GDM1 (cell line): ENCODE measurements at regions not wholly inside any gene's neighbourhood (a gene's known extent, or its start where the extent isn't known, plus 50 kb on each side); places are given as distances from the start of the nearest gene placed in this dataset.

Source experiments
- DNase-seq: peaks from one replicate; lab custom pipeline; 2025; lab: John Stamatoyannopoulos, UW

- DNase-seq: no peak
These were observed 131.3 kb upstream of the AGA start for GRCh38 chr4:177573507-177573906.

DNA sequence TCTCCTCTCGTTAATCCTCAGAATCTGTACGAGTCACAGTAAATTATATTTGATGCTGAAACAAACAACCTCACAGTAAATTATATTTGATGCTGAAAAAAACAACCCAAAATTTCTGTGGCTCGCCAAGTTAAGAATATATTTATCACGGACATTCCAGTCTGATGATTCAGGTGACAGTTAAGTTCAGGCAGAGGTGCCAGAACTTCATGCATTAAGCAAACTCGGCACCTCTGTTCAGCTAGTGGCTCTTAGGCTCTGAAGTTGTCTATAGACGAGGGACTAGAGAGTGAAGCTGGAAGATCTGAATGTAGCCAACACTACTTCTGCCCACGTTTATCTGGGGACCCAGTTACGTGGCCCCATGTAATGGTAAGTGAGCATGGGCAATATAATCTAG, 132.2 kb upstream of the AGA start:
- no peak for DNase-seq

GRCh38 chr4:177579649-177580048, 137.4 kb upstream of the AGA start:
- DNase-seq: no peak

DNA sequence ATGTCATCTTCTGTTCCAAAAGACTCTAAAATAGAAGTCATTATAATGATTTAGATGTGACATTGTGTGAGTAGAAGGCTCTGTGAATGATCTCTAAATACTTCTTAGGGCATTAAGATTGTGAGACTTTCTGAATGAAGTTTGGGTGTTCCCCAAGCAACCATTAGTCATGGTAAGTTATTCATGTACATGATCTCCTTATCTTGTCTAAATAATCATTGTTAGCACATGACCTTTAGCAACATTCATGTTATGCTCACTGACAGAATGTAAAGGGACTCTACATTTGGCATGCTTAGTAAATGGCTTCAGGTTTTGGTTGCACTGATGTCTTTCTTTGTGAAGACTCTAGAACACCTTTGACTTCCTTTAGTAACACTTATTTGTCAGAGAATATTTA, 140.8 kb upstream of the AGA start:
- DNase-seq: no peak

GRCh38 chr4:177587989-177588388, 145.8 kb upstream of the AGA start:
- DNase-seq: no peak

DNA sequence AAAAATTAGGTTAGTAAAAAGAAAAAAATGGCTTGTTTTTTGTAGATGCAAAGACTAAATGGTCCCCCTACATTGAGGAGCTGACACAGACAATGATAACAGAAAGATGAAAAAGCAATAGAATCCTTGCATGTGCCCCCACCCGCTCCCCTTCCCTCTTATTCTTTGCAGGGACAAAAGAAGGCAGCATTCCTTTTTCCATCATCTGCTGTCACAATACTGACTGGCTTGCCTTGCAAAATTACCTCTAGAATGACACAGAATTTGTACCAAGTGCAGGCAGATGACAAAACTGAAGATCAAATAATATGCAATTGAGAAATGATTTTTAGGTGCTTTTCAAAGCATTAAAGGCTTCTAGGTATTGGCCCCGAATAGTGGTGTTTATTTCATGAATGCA, 153.1 kb upstream of the AGA start:
- DNase-seq: no peak

- DNase-seq: no peak
These were observed 153.8 kb upstream of the AGA start for GRCh38 chr4:177596035-177596434.

DNA sequence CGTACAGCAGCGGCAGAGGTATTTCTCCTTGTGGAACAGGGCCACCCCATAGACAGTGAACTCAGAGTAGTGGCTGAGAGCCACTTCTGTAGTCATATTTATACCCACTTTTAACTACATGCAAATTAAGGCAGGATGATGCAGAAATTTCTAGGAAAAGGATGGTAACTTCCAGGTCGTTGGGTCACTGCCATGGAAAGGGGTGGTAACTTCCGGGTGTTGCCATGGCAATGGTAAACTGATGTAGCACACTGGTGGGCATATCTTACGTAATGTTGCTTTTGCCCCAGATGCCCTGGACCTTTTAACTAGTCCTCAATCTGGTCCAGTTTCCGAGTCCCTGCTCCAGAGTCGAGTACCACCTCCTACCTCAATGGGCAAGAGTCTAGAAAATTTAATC, 154.8 kb upstream of the AGA start:
- no peak for DNase-seq

- DNase-seq: no peak
These were observed 163.0 kb upstream of the AGA start for GRCh38 chr4:177605252-177605651.

DNA sequence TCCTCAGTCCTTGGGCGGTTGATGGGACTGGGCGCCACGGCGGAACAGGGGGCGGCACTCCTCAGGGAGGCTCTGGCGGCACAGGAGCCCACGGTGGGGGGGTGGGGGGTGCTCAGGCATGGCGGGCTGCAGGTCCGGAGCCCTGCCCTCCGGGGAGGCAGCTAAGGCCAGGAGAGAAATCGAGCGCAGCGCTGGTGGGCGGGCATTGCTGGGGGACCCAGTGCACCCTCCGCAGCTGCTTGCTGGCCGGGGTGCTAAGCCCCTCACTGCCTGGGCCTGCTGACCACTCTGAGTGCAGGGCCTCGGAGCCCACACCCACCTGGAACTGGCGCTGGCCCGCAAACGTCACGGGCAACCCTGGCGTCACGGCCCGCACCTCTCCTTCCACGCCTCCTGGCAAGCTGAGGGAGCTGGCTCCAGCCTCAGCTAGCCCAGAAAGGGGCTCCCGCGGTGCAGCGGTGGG, 164.9 kb upstream of the AGA start:
- no peak for DNase-seq

DNA sequence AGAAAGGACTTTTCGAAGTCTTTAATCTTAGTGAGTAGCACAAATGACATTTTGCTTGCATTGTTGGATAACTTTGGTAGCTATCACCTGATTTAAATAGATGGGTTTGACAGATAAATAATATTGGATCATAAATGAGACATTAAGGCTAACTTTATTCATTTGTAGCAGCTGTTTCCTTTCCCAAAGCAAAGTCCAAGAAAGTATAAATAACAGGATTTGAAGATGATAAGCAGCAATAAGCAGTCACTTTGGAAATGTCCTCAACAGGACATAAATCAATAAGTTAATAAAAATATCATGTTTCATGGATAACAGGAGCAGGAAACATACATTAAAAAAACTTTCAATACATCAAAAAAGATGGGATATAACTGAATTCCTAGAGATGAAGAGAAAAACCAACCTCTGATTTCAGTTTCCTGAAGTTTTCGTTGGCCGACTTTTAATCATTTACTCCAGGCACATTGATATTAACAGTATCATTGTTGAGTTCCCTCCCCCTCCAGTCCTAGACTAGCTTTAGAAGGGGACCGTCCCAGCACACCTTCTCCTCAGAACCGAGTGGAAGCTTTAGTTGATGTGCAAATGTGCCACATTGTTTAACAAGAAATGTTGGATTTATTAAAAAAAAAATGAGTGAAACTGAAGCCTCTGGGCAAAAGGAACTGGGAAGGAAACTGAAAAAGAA, 169.9 kb upstream of the AGA start:
- no peak for DNase-seq

- DNase-seq: no peak
These were observed 170.4 kb upstream of the AGA start for GRCh38 chr4:177612684-177613083.

- DNase-seq: no peak
These were observed 190.2 kb upstream of the AGA start for GRCh38 chr4:177632481-177632880.

DNA sequence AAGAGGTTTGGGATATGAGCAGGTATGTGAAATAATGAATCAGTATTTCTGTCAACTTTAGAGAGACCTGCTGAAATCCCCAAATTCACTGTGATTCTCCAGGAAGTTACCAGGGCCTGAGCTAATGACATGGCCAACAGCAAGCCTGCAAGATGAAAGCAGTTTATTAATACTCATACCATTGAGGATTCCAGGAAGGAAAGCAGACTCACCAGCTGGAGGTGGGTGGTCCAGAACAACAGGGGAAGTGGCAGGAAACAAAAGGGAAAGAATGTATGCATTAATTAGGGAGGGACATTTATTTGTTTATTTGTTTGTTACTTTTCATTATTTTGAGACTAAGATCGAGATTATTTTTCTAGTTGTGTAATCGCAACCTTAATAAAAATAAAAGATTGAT, 196.6 kb upstream of the AGA start:
- no peak for DNase-seq

DNA sequence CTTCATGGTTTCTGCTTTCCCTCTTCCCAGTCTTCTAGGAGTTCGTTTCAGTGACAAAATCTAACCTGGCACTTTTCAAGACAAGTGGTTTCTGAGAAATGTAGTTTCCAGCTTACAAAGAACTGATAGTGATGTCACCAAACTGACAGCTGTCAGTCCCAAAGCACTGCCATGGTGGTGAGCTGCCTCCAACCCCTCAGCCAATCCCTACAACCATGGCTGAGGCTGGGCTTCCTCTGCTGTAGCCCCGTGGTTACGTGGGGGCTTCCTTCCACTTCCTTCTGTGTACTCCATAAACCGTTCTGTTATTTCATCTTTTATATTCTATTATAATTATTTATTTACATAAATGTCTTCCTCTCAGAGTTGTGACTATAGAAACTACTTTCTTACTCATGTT, 198.6 kb upstream of the AGA start:
- DNase-seq: no peak

GRCh38 chr4:177660223-177660622, 218.0 kb upstream of the AGA start:
- no peak for DNase-seq

DNA sequence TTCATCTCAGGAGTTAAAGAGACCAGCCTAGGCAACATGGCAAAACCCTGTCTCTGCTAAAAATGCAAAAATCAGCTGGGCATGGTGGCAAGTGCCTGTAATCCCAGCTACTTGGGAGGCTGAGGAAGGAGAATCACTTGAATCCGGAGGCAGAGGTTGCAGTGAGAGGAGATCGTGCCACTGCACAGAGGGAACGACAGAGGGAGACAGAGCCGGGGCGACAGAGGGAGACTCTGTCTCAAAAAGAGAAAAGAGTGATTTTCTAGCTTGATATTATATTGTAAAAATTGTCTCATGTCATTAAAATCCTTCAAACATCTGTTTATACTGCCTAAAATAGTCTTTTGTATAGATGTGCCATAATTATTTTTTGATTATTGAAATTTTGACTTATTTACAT, 225.4 kb upstream of the AGA start:
- no peak for DNase-seq

GRCh38 chr4:177671387-177671786, 229.2 kb upstream of the AGA start:
- no peak for DNase-seq

DNA sequence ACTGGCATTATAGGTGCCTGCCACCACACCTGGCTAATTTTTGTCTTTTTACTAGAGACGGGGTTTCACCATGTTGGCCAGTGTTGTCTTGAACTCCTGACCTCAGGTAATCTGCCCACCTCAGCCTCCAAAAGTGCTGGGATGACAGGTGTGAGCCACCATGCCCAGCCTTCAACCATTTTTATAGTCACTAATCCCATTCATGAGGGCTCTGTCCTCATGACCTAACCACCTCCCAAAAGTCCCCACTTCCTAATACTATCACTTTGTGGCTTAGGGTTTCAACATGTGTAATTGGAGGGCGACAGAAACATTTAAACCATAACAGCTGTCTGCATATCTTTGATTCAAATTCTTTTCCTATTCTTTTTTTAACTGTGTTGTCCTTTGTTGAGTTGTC, 229.6 kb upstream of the AGA start:
- no peak for DNase-seq

GRCh38 chr4:177673985-177674489, 231.8 kb upstream of the AGA start:
- no peak for DNase-seq

DNA sequence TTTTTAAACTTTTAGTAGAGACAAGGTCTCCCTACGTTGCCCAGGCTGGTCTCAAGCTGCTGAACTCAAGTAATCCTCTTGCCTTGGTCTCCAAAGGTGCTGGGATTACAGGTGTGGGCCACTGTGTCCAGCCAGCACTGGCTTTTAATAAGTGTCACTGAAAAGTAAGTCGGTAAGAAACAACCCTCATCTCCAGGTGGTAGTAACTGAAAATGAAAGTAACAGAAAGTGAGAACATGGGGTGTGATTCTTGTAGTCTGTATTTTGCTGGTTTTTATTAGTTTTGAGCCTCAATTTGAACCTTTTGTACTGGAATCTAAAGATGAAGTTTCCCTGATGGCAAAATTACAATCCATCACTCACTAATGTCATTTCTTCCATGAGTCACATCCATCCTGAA, 238.1 kb upstream of the AGA start:
- no peak for DNase-seq

DNA sequence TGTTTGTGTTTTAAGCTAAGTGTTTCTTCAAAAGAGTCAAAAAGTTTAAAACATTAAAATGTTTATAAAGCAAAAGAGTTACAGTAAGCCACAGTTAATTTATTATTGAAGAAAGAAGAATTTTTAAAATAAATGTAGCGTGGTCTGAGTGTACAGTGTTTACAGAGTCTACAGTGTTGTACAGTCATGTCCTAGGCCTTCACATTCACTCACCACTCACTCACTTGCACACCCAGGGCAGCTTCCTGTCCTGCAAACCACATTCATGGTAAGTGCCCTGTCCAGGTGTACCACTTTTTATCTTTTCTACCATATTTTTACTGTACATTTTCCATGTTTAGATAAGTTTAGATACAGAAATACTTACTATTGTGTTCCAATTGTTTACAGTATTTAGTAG, 239.7 kb upstream of the AGA start:
- DNase-seq: no peak

GRCh38 chr4:177687117-177687516, 244.9 kb upstream of the AGA start:
- no peak for DNase-seq

DNA sequence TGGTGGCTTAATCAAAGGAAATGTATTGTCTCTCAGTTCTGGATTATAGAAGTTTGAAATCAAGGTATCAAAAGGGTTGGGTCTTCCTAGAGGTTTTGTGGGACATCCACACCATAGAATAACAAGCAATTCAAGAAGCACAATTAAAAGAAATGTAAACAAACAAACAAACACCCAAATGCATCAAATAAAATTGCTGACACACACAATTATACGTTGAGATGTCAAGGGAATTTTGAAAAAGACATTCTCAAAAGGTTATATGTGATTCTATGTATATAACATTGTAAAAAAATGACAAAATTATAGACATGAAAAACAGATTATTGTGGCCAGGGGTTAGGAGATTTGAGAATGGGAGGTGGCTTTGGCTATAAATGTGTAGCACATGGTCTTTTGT, 250.7 kb upstream of the AGA start:
- no peak for DNase-seq
